Superior temporal gyrus (tissue), 1 donor: ENCODE measurements at regions not wholly inside any gene's neighbourhood (a gene's known extent, or its start where the extent isn't known, plus 50 kb on each side); places are given as distances from the start of the nearest gene placed in this dataset.
"Not testable (repeated sequence)": the region's sequence is repeated elsewhere in the genome, so short reads cannot be mapped to it uniquely, and the experiment has no call there.

Source experiments
- DNase-seq: peaks from one replicate; pipeline ENCODE4 v3.0.0-alpha.2; 2016; ENCODE audit errors: extremely low spot score

GRCh38 chr18:1487457-1487856, 582.8 kb downstream of the ADCYAP1 start:
- DNase-seq: no peak

DNA sequence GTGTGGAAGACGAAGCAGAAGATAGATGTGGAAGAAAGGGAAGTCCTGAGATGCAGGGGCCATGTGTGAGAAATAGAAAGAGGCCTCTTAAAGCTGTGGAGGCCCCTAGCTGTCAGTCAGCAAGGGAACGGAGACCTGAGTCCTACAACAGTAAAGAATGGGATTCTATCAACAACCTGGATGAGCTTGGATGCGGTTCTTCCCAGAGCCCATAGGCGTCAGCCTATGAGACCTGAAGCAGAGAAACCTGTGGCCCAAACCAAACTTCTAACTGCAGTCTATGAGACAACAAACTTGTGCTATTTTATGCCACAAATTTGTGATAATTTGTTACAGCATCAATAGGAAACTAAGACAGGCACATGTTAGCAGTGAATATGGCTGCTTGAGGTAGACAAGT, 583.7 kb downstream of the ADCYAP1 start:
- DNase-seq: no peak

GRCh38 chr18:1488957-1489356, 584.3 kb downstream of the ADCYAP1 start:
- DNase-seq: no peak

DNA sequence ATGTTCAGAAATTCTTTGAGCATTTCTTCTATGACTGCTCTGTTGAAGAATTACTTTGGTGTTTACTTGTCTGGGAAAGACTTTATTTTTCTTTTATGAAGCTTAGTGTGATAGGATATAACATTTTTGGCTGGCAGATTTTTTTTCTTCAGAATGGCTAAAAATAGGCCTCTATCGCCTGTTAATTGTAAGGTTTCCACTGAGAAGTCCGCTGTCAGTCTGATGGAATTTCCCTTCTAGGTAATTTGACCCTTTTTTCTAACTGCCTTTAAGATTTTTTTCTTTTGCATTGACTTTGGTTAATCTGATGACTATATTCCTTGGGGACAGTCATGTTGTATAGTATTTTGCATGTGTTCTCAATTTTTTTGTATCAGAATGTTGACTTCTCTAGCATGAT, 590.7 kb downstream of the ADCYAP1 start:
- no peak for DNase-seq

DNA sequence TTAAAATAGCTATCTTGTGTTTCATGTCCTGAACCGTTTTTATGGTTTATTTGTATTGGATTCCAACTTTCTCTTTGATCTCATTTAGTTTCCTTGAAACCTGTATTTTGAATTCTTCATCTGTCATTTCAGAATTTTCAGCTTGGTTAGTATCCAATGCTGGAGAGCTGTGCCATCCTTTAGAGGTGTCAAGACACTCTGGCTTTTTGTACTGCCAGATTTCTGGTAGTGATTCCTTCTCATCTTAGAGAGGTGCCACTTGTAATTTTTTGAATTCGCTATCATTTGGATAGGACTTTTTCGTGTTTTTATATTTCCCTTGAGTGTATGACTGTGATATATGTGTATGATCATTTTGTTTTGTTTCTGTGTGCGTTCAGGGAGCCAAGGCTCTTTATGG, 591.4 kb downstream of the ADCYAP1 start:
- DNase-seq: no peak

DNA sequence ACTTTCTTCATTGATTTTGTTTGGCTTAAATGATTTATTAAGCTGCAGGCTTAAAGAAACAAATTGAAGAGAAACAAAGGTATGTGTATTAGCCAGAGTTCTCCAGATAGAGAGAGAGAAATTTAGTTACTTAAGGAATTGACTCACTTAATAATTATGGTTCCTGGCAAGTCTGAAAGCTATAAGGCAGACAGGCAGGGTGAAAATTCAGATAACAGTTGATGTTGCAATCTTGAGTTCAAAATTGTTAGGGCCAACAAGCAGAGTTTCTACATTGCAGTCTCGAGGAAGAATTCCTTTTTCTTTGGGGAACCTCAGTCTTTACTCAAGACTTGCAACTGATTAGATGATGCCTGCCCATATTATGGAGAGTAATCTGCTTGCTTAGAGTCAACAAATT, 593.5 kb downstream of the ADCYAP1 start:
- DNase-seq: no peak

GRCh38 chr18:1499265-1499664, 594.6 kb downstream of the ADCYAP1 start:
- DNase-seq: no peak

- no peak for DNase-seq
Measured at GRCh38 chr18:1503847-1504246, 599.2 kb downstream of the ADCYAP1 start.

DNA sequence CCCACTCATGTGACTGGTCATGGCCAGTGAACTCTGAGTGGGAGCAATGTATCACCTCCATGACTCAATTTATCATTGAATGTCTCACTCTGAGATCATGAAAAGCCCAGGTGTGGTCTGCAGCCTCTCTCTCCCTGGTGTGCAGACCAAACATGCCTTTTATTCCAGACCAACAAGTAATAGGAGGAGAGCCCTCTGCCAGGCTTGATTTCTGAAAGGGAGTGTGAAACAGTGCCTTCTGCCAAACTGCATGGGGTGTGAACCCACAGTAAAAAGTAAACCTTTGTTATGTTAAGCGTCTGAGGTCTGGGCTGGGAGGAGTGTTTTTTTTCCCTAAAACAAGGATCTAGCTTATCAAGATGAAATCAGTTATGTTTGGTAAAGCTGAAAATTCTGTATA, 601.2 kb downstream of the ADCYAP1 start:
- DNase-seq: no peak

GRCh38 chr18:1510542-1511179, 606.0 kb downstream of the ADCYAP1 start:
- no peak for DNase-seq

- DNase-seq: no peak
Measured at GRCh38 chr18:1511619-1512311, 607.1 kb downstream of the ADCYAP1 start.

DNA sequence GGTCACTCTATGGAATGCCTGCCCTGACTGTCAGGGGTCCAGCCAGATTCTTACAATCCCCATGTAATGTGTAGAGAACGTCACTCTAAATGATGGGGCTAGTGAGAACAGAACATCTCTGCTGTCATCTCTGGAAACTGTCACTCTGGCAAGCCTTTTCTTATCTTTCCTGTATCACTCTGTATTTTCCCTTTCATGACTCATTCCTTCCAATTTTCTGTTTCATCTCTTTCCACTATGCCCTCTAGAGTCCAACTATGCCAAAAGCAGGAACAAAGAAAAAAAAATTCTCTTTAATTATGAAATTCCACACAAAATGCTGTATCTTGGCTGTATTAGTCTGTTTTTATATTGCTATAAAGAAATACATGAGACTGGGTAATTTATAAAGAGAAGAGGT, 608.8 kb downstream of the ADCYAP1 start:
- peak; percentile 12 for DNase-seq

DNA sequence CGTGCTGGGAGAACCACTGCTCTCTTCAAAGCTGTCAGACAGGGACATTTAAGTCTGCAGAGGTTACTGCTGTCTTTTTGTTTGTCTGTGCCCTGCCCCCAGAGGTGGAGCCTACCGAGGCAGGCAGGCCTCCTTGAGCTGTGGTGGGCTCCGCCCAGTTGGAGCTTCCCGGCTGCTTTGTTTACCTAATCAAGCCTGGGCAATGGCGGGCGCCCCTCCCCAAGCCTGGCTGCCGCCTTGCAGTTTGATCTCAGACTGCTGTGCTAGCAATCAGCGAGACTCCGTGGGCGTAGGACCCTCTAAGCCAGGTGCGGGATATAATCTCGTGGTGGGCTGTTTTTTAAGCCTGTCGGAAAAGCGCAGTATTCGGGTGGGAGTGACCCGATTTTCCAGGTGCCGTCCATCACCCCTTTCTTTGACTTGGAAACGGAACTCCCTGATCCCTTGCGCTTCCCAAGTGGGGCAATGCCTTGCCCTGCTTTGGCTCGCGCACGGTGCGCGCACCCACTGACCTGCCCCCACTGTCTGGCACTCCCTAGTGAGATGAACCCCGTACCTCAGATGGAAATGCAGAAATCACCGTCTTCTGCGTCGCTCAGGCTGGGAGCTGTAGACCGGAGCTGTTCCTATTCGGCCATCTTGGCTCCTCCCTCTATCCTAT, 617.0 kb downstream of the ADCYAP1 start:
- DNase-seq: not testable (repeated sequence)

DNA sequence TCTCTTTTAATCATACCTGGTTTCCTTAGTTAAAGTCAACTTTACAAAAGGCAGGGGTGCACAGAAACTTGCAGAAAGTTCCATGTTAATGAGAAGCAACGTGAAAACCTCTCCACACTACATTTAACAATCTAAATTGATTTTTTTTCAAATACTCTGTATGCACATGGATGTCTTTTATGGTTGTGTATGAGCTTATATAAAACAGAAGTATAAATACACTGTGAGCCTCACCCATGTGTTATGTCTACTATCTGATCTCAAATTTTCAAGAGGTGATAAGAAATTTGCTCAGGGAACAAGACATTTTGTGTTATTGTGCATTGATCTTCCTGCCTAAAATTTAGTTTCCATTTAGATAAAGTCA, 617.6 kb downstream of the ADCYAP1 start:
- DNase-seq: no peak

GRCh38 chr18:1526991-1527390, 622.3 kb downstream of the ADCYAP1 start:
- no peak for DNase-seq

DNA sequence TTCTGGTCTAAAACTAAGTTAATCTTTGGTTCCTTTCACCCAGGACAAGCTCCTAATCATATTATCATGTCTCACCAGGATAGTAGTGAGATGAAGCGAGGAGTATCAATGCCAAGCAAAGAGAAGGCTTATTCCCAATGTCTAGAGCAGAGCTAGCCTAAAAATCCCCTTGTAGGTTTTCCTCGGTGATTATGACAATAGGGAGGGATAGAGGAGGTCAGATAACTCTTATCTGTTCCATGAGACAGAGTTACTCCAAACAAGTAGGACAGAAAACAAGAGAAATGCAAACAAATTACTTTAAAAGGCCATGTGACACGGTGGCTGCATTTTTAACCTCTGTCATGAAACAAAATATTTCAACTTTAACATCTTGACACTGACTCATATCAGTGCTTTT, 623.1 kb downstream of the ADCYAP1 start:
- DNase-seq: no peak

GRCh38 chr18:1528447-1528846, 623.8 kb downstream of the ADCYAP1 start:
- no peak for DNase-seq

GRCh38 chr18:1528964-1529509, 624.4 kb downstream of the ADCYAP1 start:
- DNase-seq: no peak

DNA sequence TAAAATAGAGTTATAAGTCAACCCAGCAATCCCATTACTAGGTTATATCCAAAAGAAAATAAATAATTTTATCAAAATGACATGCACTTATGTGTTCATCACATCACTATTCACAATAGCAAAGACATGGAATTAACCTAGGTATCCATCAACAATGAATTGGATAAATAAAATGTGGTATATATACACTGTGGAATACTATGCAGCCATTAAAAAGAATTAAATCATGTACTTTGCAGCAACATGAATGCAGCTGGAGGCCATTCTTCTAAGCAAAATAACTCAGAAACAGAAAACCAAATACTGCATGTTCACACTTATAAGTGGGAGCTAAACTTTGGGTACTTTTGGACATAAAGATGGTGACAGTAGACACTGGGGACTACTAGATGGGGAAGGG, 626.0 kb downstream of the ADCYAP1 start:
- DNase-seq: no peak

DNA sequence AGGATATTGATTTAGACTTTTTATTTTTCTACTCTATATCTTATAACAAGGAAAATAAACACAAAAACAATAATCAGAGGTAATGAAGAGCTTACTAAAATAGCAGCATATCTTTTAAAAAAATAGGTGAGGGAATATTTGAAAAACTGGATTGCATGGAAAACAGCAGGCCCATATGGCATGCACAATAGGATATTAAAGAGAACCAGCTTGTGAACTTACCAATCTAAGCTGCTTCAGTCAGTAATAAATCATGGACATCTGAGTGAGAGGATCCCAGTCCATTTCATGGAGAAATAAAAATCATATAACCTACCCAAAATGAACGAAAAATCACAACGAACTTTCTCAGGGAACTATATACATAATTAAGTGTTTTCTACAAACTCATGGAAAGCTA, 634.6 kb downstream of the ADCYAP1 start:
- DNase-seq: no peak

- DNase-seq: no peak
Measured at GRCh38 chr18:1541478-1541877, 636.8 kb downstream of the ADCYAP1 start.

- no peak for DNase-seq
Measured at GRCh38 chr18:1542230-1542774, 637.6 kb downstream of the ADCYAP1 start.

DNA sequence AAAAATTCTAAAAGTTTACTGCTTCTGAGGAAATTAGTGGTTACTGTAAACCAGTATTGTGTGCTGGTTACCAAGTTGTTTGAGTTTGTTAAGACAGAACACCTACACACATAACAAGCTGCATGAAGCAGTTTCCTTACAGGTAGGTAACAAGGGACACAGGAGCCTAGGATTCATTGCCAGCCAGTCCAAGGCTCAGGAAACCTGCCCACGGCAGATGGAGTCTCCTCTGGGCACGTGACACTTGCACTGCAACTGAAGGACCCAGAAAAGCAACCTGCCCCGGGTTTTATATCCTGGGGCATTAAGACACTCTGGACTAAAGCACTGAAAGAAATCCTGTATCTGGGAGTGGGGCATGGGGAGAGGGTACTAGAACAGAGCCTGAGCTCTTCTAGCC, 639.3 kb downstream of the ADCYAP1 start:
- no peak for DNase-seq
